ENCODE measurements at regions not wholly inside any gene's neighbourhood (a gene's known extent, or its start where the extent isn't known, plus 50 kb on each side); places are given as distances from the start of the nearest gene placed in this dataset.
"Not testable (repeated sequence)": the region's sequence is repeated elsewhere in the genome, so short reads cannot be mapped to it uniquely, and the experiment has no call there.

DNA sequence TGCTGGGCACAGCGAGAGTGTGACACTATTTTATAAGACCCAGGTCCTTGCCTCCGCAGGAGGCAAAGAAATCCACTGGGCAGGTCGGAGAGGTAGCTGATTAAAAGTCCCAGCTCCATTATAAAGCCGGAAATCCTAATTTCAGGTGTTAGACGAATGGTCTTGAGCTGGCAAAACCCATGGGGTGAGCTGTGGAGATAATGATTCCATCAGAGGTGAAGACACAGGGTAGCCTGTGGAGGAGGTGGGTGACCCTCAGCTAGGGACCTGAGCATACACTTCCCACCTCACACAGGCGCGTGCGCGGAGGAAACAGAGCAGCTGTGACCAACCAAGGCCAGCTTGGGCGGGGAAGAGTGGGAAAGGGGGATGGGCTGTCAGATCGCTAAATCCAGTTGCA lies 201.7 kb upstream of the CXCR4 start:
- no peak for FAIRE-seq

DNA sequence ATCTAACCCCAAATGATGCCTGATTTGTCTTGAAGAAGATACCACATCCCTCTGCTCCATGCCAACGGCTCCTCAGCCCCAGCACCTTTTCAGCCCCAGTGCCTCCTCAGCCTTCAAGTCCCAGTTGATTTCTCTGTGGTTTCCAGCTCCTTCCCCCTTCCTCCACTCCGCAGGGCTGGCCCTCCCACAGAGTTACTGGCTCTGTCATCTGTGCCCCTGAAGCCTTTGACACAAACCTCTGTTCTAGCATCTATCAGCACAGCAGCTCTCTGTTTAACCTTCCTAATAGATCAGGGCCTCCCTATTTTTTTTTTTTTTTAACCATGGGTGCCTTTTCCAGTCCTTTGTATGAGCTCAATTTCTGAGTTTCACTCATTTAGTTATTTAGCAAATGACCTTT lies 201.3 kb upstream of the CXCR4 start:
- FAIRE-seq: no peak

DNA sequence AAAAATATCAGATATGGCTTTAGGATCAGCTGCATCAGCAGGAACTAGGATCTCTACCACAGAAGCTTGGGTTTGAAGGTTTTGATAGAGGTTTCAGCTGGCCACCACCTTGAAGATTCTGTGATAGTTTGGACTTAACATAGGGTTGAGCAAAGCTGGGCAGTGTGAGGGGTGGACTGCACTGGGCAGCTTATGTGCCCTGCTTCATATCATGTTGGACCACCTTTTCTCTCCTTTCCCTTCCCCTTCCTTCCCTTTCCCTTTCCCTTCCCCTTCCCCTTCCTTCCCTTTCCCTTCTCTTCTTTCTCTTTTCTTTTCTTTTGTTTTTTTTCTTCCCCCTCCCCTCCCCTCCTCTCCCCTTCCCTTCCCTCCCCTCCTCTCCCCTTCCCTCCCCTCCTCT lies 196.3 kb upstream of the CXCR4 start:
- FAIRE-seq: no peak

DNA sequence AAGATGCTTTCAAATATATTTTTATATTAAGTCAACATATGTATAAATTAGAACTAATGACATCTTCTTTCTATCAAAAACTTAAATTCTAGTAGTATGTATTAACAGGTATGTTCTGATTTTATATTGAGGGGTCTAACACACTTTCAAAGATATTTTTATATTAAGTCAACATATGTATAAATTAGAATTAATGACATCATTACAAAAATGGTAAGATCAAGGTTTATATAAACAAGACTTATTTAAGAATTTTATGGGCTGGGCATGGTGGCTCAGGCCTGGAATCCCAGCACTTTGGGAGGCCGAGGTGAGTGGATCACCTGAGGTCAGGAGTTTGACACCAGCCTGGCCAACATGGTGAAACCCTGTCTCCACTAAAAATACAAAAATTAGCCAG lies 194.6 kb upstream of the CXCR4 start:
- not testable (repeated sequence) for FAIRE-seq

DNA sequence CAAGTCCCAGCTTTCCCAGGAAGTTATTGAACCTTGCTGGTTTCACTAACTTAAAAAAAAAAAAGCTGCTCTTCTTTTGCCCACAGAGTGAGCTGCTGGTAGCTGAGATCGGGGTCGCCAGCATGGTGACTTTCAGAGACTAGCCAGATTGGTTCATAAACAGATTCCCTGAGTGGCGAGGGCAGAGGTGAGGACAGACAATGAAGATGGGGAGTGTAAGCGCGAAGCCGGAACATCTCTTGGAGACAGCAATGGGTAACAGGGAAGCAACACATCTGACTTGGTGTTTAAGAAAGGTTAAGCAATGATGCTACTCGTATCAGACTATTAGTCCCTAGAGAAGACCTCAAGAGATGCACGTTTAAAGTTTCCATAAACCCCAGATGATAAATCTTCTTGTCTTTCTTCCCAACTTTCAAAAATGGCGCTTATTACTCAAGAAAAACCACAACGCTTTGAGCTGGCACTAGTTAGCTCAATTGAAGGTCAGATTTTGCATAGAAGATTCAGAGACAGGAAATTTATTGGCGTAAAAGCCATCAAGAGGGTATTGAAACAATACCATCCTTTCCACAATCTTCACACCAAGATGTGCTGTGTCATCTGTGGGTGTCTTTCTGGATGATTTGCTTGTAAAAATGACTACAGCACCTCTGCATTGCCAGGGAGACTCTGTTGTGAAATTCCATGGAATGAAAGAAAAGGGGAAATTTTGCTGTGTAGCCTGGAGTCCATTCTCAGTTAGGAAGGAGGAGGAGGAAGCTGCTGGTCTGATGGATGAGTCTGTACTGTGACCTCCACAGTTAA lies 193.1 kb upstream of the CXCR4 start:
- FAIRE-seq: no peak

DNA sequence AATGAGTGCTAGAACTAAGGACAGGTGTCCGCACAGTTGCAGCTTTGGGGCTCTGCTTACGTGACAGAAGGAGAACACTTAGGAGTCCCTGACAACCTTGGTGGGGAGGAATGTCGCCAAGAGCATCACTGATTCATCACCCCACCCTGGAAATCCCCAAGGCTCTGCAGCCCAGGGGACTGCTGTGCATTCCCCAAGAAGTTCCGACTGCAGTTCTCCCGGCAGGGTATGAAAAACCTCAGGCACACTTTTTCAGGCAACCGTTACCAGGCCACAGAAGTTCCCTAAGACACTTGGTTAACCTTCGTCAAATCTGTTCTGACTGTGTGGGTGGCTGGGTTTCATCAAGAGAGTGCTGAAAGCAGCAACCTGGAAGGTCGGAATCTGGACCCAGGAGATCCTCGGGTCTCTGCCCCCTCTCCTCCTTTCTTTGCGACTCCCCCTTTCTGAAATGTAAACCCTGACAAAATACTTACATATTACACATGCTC lies 192.1 kb upstream of the CXCR4 start:
- no peak for FAIRE-seq

DNA sequence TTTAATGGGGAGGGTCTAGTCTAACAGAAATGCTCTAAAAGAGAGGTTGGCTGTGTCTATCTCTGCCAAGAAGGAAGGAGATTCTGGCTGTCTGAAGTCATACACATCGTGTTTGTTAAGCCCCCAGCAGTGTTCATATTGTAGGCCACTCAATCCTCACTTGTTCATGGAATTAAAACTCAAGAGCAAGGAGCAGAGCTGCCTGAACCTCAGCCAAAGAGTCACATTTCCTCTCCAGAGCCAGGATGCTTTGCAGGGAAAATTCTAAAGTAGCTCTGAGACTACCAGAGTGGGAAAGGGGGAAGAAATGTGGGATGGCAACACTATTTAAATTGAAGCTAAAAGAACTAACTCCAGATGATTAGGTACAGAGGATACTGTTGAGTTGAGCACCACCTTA lies 190.7 kb upstream of the CXCR4 start:
- FAIRE-seq: no peak

DNA sequence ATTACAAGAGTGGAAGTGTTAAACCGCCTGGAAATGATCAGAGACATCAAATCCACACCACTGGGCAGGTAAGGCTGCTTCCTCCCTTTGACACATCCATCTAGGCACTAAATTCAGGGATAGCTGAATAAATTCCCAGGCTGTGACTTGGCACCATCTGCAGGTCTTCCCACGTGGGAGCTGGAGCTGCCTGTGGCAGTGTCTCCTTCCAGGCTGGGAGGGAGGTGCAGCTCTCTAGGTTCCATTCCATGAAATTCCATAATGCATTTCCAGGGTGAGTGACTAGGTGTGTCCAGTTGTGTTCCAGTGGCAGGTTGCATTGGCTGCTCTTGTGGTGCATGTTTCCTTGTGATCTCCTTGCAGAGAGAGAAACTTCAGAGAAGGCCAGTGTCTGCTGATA lies 188.9 kb upstream of the CXCR4 start:
- FAIRE-seq: no peak

DNA sequence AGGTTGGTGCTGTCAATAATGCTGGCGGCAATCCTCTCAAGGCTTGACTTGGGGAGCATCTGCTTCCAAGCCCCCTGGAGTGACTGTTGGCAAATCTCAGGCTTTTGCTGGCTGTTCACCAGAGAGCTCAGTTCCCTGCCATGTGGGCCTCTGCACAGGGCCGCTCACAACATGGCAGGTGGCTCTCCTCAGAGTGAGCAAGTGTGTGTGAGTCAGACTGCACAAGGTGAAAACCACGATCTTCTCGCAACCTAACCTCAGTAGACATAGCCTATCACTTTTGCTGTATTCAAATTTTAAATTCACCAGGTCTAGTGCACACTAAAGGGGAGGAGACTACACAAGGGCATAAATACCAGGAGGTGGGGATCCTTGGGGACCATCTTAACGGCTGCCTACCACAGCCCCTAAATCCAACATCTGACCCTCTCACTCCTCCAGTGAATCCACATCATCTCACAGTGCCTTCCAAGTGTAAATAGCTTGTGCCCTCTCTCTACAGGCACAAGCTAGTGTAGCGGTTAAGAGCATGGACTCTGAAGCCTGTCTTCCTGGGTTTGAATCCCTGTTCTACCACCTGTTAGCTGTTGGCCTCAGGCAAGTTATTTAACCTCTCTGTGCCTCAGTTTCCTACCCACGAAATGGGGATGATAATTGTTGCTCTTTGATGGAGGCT lies 187.7 kb upstream of the CXCR4 start:
- no peak for FAIRE-seq

DNA sequence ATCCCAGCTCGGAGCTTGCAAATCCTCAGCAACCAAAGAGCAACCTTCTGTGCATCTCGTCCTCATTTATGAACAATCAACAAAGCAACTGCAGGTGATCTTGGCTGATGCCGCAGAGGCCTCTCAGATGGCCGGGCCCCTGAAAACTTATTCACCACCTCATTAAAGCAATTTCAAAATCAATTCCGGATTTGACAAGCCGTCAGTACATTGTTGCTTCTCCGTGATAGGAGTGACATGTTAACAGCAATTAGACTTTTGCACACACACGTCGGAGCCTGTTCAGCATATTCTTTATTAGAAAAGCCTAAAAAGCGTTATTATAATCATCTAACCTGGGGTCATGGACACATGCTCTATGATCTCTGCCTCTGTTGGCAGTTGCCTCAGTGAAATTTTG lies 183.1 kb upstream of the CXCR4 start:
- no peak for FAIRE-seq

DNA sequence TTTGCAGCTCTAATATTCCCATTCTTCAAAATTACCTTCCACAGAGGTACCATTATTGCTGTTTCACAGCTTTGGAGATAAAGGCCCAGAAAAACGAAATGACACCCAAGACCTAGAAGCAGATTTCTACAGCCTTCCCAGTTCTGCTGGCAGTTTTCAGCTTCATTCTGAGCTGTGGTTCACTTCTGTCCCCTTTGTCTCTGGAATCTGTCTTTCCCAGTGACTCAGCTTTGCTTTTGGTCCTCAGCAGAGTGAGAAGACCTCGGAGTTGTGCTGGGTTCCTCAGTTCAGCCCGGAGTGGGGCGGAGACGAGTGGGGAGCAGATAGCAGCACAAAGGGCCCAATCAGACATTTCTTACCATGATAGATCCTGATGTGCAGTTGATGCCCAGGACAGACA lies 180.7 kb upstream of the CXCR4 start:
- no peak for FAIRE-seq

DNA sequence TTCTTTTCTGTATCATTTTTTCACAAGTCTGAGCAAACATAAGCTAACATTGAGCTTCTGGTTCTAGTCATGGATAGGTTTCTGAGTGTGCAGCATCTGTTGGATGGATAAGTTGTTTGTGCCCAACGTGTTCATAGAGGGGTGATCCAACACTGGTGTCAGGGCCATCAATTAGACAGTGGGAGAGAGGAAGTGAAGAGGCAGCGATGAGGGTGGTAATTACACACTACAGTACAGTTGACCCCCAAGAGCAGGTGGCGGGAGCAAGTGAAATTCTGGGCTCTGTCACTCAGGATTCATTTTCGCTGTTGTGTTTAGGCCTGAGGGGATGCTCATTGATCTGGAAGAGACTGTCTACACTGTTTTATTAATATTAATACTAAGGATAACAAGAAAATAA lies 180.0 kb upstream of the CXCR4 start:
- no peak for FAIRE-seq

DNA sequence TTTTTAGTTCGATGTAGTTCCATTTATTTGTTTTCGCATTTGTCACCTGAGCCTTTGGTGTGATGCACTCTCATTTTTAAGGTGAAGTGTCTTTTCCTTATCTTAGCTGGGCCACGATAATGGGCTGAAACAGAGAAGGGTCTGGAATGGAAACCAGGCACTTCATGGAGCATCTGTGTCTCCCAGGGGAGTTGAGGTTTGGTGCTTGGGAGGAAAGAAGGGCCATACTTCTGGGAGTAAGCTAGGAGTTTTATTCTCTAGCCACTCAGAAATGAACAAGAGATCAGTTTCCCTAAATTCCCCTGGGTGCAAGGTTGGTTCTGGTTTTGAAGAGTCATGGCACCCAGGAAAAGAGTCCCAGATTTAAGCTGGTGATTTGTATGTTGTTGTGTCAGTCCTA lies 179.4 kb upstream of the CXCR4 start:
- no peak for FAIRE-seq

DNA sequence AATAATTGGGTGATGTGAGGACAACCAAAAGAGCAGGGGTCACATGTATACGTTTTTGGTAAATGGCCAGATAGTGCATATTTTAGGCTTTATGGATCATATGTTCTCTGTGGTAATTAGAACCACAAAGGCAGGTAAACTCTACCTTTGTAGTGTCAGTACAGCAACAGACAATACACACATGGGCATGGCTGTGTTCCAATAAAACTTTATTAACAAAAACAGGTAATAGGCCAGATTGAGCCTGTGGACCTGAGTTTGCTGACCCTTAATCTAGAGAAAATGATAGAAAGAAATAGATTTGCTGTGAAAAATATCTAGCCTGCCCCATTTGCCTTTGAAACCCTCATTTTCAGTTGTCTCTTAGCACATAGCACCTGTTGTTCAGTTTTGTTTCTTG lies 177.2 kb upstream of the CXCR4 start:
- no peak for FAIRE-seq

DNA sequence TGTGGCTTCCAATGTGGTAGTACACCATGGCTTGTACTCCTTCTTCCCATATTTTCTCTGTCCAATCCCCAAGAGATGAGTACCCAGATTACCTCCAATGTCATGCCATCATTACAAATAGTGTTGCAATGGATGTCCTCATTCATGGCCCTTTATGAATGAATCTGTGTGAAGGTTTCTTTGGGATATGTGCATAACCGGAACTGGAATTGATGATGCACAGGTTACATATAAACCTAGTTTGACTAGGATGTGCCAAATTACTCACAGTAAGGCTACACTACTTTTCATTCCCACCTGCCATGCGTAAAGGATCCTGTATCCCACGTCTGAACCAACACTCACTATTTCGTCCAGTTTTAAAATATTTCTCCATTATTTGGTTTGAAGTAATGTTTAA lies 173.9 kb upstream of the CXCR4 start:
- no peak for FAIRE-seq

DNA sequence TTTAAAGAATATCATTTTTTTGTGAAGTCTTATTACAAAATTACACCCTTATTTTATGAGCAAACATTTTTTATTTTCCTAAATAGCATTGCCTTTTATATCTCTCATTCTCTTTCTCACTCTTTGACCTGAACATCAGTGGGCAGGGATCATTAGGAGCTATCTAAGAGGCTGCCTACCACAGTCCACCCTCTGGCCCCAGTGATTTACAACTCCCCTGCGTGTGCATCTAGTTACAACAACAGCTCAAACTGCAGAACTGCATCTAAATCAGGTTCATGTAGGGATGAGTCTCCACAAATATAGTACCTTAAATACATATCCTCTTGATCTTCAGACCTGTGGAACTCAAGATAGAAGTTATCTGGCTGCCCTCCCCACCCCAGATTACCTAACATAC lies 172.4 kb upstream of the CXCR4 start:
- FAIRE-seq: no peak

DNA sequence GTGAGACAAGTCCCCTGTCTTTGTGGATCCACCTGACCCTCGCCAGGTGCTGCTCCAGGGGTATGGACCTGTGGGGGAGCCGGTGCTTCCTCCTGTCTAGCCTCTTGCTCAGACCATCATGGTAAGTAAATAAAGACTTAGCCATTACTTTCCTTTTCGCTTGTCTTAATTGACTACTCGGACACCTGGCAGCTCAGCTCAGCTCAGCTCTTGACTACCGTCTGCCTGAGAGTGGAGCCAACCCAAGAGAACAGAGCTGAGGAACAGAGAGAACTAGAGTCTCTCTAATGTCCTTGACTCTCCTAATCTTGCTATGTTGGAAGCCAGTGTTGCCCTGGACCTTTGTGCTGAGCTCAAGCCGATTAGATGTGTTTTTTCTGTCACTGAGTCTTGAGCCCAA lies 170.3 kb upstream of the CXCR4 start:
- FAIRE-seq: no peak

DNA sequence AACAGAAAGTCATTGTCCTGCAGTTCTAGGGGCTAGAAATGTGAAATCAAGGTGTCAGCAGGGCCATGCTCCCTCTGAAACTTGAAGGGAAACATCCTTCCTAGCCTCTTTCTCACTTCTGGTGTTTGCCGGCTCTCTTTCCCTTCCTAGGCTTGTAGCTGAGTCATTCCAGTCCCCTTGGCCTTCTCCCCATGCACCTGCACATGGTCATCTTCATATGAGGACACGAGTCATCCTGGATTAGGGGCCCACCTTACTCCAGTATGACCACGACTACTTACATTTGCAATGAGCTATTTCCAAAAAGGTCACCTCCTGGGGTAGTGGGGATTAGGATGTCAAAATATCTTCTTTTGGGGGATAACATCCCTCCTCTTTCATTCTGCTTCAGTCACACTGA lies 168.5 kb upstream of the CXCR4 start:
- FAIRE-seq: no peak

DNA sequence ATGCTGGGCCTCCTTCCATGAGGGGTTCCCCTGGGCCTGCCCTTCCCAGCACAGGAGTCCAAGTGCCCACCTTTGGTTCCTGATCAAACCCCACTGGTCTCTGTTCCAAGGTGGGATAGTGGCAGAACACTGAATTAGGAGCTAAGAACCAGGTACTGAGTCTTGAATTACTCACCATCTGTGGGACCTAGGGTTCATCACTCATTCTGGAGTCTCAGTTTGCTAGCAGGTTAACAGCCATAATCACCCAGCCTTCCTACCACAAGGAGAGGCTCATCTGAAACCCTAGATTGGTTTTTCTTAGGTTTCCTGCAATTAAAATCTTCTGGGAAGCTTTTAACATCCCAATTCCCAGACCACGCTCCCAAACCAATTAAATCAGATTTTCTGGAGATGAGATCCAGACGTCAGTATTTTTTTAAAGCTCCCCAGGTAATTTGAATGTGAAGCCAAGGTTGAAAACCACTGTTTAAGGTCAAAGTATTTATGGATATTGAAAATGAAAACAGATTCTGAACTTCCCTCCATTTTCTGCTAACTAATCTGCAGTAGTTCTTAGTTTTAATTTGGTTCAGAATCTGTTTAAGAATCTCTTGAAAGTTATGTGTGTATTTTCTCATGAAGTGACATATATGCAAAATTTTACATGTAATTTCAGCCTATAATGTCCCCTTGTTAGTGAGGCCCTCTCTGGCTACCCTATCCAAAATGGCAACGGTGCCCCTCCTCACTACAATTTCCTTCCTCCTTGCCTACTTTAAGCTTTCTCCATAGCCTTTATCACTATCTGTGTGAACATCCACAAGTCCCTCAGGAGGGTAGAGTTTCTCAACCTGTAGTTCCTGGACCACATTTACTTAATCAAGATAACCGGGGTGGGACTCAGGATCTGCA lies 166.5 kb upstream of the CXCR4 start:
- no peak for FAIRE-seq

DNA sequence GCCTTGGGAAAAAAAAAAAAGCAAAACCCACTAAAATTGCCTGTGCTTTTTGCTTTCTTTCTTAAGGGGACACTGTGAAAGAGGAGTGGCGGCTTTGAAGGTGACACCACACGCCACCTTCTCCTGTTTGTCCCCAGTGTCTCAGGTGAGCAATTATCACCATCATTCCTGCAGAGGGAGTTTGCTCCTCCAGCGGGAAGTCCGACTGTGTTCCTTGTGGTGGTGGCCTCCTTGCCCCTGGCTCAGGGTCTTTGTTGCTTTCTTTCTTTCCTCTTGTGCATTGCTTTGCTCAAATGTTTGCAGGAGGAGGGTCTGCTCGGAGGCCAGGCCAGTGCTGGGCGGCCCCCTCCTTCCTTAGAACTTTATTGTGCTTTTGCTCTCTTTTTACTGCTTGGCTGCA lies 164.3 kb upstream of the CXCR4 start:
- FAIRE-seq: no peak

DNA sequence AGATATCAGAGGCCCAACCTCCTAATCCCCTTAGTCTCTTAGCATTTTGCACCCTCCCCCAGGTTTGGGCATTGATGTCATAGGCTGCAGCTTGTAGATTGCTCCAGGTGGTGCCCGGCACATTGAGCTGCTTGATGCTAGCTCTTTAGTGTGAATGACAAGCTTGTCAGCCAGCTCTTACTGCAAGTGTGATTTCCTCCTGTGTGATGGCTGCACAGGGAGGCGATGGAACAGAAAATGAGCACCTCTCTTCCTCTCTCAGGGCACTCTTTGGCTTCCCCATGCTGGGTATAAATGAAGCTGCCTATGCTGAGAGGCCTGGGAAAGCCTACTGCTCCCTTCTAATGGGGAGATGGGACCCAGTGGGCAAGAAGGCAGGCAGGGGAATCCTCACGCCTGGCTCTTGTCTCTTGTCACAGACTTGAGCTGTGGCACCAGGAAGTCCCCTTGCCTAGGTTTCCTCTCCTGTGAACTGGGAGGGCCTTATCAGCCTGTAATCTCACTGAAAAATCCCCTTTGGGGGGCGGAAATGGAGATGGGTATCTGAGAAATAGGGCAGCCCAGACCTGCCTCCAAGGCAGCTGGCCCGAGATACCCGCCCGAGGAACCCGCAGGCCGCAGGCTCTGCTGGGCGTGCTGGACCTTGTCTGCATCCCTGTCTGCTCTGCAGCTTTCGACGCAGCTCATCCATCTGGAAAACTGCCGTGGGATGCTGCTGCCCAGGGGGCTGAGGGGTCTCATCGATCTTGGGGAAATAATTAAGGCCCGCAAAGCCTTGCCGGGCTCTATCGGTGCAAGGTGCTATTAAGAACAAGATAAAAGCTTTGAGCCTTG lies 163.5 kb upstream of the CXCR4 start:
- no peak for FAIRE-seq

DNA sequence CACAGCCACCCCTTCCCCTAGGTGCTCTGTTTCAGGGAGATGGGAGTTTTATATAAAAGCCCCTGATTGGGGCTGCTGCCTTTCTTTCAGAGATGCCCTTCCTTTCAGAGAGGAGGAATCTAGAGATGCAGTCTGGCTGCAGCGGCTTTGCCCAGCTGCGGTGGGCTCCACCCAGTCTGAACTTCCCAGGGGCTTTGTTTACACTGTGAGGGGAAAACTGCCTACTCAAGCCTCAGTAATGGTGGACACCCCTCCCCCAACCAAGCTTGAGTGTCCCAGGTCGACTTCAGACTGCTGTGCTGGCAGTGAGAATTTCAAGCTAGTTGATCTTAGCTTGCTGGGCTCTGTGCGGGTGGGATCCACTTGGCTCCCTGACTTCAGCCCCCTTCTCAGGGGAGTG lies 148.4 kb upstream of the CXCR4 start:
- FAIRE-seq: not testable (repeated sequence)

DNA sequence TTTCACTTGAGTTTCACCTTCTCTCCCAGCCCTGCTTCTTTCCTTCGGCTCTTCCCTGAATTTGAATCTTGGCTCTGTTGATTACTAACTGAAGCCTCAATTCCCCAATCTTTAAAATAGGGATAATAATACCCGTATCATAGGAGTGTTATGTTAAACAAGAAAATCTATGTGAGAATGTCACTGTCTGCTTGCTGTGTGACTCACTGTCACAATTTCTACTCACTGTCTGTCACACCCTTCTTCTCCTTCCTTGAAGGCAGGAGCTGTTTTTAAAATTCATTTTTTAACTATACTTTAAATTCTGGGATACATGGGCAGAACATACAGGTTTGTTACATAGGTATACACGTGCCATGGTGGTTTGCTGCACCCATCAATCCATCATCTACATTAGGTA lies 141.6 kb upstream of the CXCR4 start:
- no peak for FAIRE-seq
